ENCODE measurements at regions not wholly inside any gene's neighbourhood (a gene's known extent, or its start where the extent isn't known, plus 50 kb on each side); places are given as distances from the start of the nearest gene placed in this dataset.

- TF ChIP-seq POLR2A (IDR thresholded peaks at IDR 0.05) (no peak), CTCF (IDR thresholded peaks at IDR 0.05) (no peak), POLR2AphosphoS5 (IDR thresholded peaks at IDR 0.05) (no peak), EP300 (IDR thresholded peaks at IDR 0.05) (no peak)
Observed at GRCh38 chr1:67522793-67523192, 92.6 kb upstream of the SERBP1 start.

Measured in sigmoid colon (tissue), 4 donors.